ENCODE measurements at regions not wholly inside any gene's neighbourhood (a gene's known extent, or its start where the extent isn't known, plus 50 kb on each side); places are given as distances from the start of the nearest gene placed in this dataset.

- no peak for TF ChIP-seq RAD21 (IDR thresholded peaks at IDR 0.05; ENCODE audit: low read depth)
- TF ChIP-seq MAX (IDR thresholded peaks at IDR 0.05) = no peak
- no peak for TF ChIP-seq TAF1 (IDR thresholded peaks at IDR 0.05; ENCODE audit: low read depth)
- TF ChIP-seq CREB1 (IDR thresholded peaks at IDR 0.05; ENCODE audit: low read depth) = no peak
Observed at GRCh38 chr5:146986469-146986868, 107.9 kb upstream of the PPP2R2B start.

Data from Ishikawa (cell line).